ENCODE measurements at regions not wholly inside any gene's neighbourhood (a gene's known extent, or its start where the extent isn't known, plus 50 kb on each side); places are given as distances from the start of the nearest gene placed in this dataset.

- no peak overlapping the region for H3K4me3 ChIP-seq
- TF ChIP-seq POLR2AphosphoS5 (IDR thresholded peaks at IDR 0.05) (no peak), POLR2A (IDR thresholded peaks at IDR 0.05) (no peak), EP300 (IDR thresholded peaks at IDR 0.05) (no peak), CTCF (IDR thresholded peaks at IDR 0.05) (no peak)
- no peak for ATAC-seq
- no peaks in the 10 kb centered on the region for H3K9me3 ChIP-seq
- no peak overlapping the region for H3K27ac ChIP-seq
- WGBS, 2 donors (ENCODE audit: low coverage in 1 of 2), result 30 to 50% methylated on average over 2 to 4 of the region's 4 CpGs
- H3K27me3 ChIP-seq, result no peaks in the 10 kb centered on the region
- peaks cover 0 to 3% (median 3%) of the 10 kb centered on the region in 3 donors for H3K4me1 ChIP-seq
- H3K36me3 ChIP-seq, result no peaks in the 10 kb centered on the region
These were observed 213.3 kb downstream of the PCSK1 start for GRCh38 chr5:96219580-96220281.

DNA sequence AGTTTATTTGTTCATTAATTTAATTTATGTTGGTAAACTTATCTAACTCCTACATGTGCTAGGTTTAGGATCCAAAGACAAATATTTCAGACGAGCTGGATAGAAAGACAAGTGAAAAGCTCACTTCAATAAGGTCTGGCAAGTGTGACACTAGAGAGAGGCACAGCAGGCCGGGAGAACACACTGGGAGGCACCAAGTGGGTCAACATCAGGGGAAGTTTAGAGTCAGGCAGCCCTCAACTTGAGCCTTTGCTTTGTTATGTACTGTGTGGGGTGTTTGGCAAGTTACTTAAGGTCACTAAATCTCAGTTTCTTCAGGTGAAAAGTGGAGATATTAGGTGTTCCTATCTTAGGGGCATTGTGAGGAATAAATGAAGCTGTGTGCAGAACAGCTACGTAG is 214.4 kb downstream of the PCSK1 start:
- H3K4me1 ChIP-seq, result peaks cover 0 to 7% (median 4%) of the 10 kb centered on the region in 3 donors
- no peak for ATAC-seq
- WGBS, 2 donors (ENCODE audit: low coverage in 1 of 2), result 40 to 72% methylated on average over 3 of the region's 3 CpGs
- no peak overlapping the region for H3K4me3 ChIP-seq
- no peaks in the 10 kb centered on the region for H3K27me3 ChIP-seq
- H3K9me3 ChIP-seq, result no peaks in the 10 kb centered on the region
- H3K27ac ChIP-seq, result no peak overlapping the region
- no peaks in the 10 kb centered on the region for H3K36me3 ChIP-seq
- TF ChIP-seq POLR2AphosphoS5 (IDR thresholded peaks at IDR 0.05), result no peak
- no peak for TF ChIP-seq EP300 (IDR thresholded peaks at IDR 0.05)
- TF ChIP-seq CTCF (IDR thresholded peaks at IDR 0.05), result no peak

DNA sequence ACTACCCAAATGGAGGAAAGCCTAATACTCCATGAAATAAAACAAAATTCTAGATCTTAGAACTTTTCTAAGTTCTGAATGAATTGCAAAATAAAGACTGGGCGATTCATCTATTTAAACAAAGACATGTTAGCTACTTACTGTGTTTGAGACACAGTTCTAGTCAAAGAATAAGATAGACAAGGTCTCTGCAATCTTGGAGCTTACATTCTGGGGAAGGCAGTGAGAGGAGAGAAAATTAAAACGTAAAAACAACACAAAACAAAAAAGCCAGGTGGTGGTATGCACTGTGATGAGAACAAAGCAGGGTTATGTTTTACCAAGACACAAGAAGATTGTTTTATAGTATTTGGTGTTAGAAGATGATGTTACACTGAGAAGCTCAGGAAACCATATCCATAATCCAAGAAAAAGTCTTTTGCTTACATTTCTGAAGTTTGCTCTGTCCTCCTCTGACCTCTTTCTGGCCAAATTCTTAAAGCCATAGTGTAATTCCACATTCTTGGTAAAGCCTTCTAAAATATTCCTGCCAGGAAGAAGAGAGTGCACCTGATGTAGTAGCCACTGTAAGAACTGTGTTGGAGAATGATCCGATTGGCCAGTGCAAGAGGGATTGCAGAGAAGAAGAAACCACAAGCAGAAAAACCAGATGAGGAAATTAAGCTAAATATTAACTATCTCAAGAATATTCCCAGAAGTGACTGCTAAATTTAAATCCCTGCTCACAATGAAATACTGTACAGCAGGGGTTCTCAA is 218.4 kb downstream of the PCSK1 start:
- WGBS, 2 donors (ENCODE audit: low coverage in 1 of 2), result 42 to 83% methylated on average over 2 of the region's 3 CpGs
- Histone ChIP-seq H3K27ac (no peak overlapping the region), H3K4me1 (peaks cover 0 to 7% (median 4%) of the 10 kb centered on the region in 3 donors), H3K9me3 (peaks cover 0 to under 1% (median 0%) of the 10 kb centered on the region in 3 donors), H3K36me3 (no peaks in the 10 kb centered on the region), H3K4me3 (no peak overlapping the region), H3K27me3 (no peaks in the 10 kb centered on the region)
- no peak for ATAC-seq
- TF ChIP-seq POLR2A (IDR thresholded peaks at IDR 0.05) (no peak), EP300 (IDR thresholded peaks at IDR 0.05) (no peak), CTCF (IDR thresholded peaks at IDR 0.05) (no peak), POLR2AphosphoS5 (IDR thresholded peaks at IDR 0.05) (no peak)

DNA sequence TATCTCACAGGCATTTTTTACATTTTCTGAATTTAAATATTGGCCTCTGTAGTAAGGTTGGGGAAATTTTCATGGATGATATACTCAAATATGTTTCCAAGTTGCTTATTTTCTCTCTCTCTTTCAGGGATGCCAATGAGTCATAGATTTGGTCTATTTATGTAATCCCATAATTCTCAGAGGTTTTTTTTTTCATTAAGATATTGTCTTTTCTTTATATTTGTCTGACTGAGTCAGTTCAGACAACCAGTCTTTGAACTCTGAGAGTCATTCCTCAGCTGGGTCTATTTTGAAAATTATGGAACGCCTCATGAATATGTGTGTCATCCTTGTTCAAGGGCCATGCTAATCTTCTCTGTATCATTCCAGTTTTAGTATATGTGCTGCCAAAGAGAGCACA is 223.2 kb downstream of the PCSK1 start:
- H3K36me3 ChIP-seq, result no peaks in the 10 kb centered on the region
- H3K27ac ChIP-seq, result no peak overlapping the region
- H3K4me3 ChIP-seq, result no peak overlapping the region
- ATAC-seq, result no peak
- H3K4me1 ChIP-seq, result peaks cover 0 to 5% (median 2%) of the 10 kb centered on the region in 3 donors
- no peak for TF ChIP-seq EP300 (IDR thresholded peaks at IDR 0.05)
- no peak for TF ChIP-seq POLR2A (IDR thresholded peaks at IDR 0.05)
- no peak for TF ChIP-seq CTCF (IDR thresholded peaks at IDR 0.05)
- no peak for TF ChIP-seq POLR2AphosphoS5 (IDR thresholded peaks at IDR 0.05)
- WGBS, 2 donors (ENCODE audit: low coverage in 1 of 2), result 50 to 78% methylated on average over 1 of the region's 1 CpG
- H3K27me3 ChIP-seq, result no peaks in the 10 kb centered on the region
- H3K9me3 ChIP-seq, result peaks cover 0 to 30% (median 0%) of the 10 kb centered on the region in 3 donors

DNA sequence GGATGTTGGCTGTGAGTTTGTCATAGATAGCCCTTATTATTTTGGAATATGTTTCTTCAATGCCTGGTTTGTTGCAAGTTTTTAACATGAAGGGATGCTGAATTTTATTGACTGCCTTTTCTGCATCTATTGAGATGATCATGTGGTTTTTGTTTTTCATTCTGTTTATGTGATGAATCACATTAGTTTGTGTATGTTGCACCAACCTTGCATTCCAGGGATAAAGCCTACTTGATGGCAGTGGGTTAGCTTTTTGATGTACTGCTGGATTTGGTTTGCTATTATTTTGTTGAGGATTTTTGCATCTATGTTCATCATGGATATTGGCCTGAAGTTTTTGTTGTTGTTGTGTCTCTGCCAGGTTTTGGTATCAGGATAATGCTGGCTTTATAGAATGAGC is 225.6 kb downstream of the PCSK1 start:
- no peak for ATAC-seq
- Histone ChIP-seq H3K36me3 (no peaks in the 10 kb centered on the region), H3K27me3 (no peaks in the 10 kb centered on the region), H3K4me1 (no peaks in the 10 kb centered on the region), H3K4me3 (no peak overlapping the region), H3K27ac (no peak overlapping the region), H3K9me3 (peaks cover 0 to 30% (median 0%) of the 10 kb centered on the region in 3 donors)
- TF ChIP-seq CTCF (IDR thresholded peaks at IDR 0.05), result no peak
- TF ChIP-seq EP300 (IDR thresholded peaks at IDR 0.05), result no peak
- TF ChIP-seq POLR2A (IDR thresholded peaks at IDR 0.05), result no peak
- no peak for TF ChIP-seq POLR2AphosphoS5 (IDR thresholded peaks at IDR 0.05)

Measured in gastroesophageal sphincter (tissue), 4 donors.